Esophagus squamous epithelium (tissue), 5 donors: ENCODE measurements at regions not wholly inside any gene's neighbourhood (a gene's known extent, or its start where the extent isn't known, plus 50 kb on each side); places are given as distances from the start of the nearest gene placed in this dataset.

ENCODE experiments used
- DNase-seq: peaks from one replicate; lab custom pipeline; 2025; lab: John Stamatoyannopoulos, UW
- H3K27ac ChIP-seq, 4 donors: fragments of 200-600 bp; sonication (generic); one replicate each; pipeline ENCODE4 v1.5.1; 2016 to 2019; ENCODE audit warnings: mild to moderate bottlenecking in 1 of 4
- H3K27me3 ChIP-seq, 4 donors: fragments of 200-600 bp; sonication (generic); 1 replicate in 3 of 4; 2 replicates in 1 of 4; pipeline versions ENCODE4 v1.5.1 to v1.6.0; 2017 to 2021; ENCODE audit warnings: antibody characterized with exemption in 1 of 4
- H3K36me3 ChIP-seq, 3 donors: fragments of 200-600 bp; sonication (generic); one replicate each; pipeline ENCODE4 v1.5.1; 2016 to 2019
- H3K4me1 ChIP-seq, 3 donors: fragments of 200-600 bp; sonication (generic); one replicate each; pipeline ENCODE4 v1.5.1; 2017 to 2019
- H3K4me3 ChIP-seq, 4 donors: fragments of 200-600 bp; sonication (generic); 1 replicate in 3 of 4; 2 replicates in 1 of 4; pipeline ENCODE4 v1.5.1; 2016 to 2019; ENCODE audit warnings: mild to moderate bottlenecking in 2 of 4, moderate library complexity in 1 of 4
- H3K9me3 ChIP-seq, 3 donors: fragments of 200-600 bp; sonication (generic); one replicate each; pipeline ENCODE4 v1.5.1; 2016 to 2019
- POLR2A ChIP-seq, 4 donors: fragments of 450-650 bp; IDR thresholded peaks; one replicate each; pipeline ENCODE4 v1.6.1; 2017; ENCODE audit warnings: antibody characterized with exemption in 4 of 4, mild to moderate bottlenecking in 4 of 4, moderate library complexity in 3 of 4
- WGBS, 2 donors: methylation state at CpG; one replicate each; pipeline ENCODE4 v1.1.5; 2018; 5-methylcytosine and 5-hydroxymethylcytosine counted together
- intact Hi-C: fragments of 100-400 bp; cut with DNase I; formaldehyde crosslinking; loops from one replicate; pipeline ENCODE4 v1.15.0; 2022
- TF ChIP-seq, protein P1 (sequence below), 6 experiments: fragments of 450-650 bp in 4 of 6; fragments of 200-600 bp in 2 of 6; sonication (generic) in 2 of 6; IDR thresholded peaks; one replicate each; pipeline ENCODE4 v1.5.1; 2016 to 2019; ENCODE audit warnings: antibody characterized with exemption in 6 of 6, mild to moderate bottlenecking in 4 of 6, moderate library complexity in 4 of 6
- donor health status: DM: yes; HTN: yes; CAD: no.

GRCh38 chr9:110083866-110084265 is 124.1 kb downstream of the C9orf152 start:
- intact Hi-C loops, result no loop called here
- no peaks in the 10 kb centered on the region for H3K36me3 ChIP-seq
- no peak for TF ChIP-seq POLR2A (IDR thresholded peaks at IDR 0.05)
- TF ChIP-seq, protein P1, sequence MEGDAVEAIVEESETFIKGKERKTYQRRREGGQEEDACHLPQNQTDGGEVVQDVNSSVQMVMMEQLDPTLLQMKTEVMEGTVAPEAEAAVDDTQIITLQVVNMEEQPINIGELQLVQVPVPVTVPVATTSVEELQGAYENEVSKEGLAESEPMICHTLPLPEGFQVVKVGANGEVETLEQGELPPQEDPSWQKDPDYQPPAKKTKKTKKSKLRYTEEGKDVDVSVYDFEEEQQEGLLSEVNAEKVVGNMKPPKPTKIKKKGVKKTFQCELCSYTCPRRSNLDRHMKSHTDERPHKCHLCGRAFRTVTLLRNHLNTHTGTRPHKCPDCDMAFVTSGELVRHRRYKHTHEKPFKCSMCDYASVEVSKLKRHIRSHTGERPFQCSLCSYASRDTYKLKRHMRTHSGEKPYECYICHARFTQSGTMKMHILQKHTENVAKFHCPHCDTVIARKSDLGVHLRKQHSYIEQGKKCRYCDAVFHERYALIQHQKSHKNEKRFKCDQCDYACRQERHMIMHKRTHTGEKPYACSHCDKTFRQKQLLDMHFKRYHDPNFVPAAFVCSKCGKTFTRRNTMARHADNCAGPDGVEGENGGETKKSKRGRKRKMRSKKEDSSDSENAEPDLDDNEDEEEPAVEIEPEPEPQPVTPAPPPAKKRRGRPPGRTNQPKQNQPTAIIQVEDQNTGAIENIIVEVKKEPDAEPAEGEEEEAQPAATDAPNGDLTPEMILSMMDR (IDR thresholded peaks at IDR 0.05), result no peak
- no peak overlapping the region for H3K27ac ChIP-seq
- H3K27me3 ChIP-seq, result no peaks in the 10 kb centered on the region
- WGBS, 2 donors, result 78 to 82% methylated on average over 3 of the region's 3 CpGs
- H3K4me1 ChIP-seq, result peaks cover 0 to 17% (median 11%) of the 10 kb centered on the region in 3 donors
- no peak for DNase-seq
- no peaks in the 10 kb centered on the region for H3K9me3 ChIP-seq
- no peak overlapping the region for H3K4me3 ChIP-seq

DNA sequence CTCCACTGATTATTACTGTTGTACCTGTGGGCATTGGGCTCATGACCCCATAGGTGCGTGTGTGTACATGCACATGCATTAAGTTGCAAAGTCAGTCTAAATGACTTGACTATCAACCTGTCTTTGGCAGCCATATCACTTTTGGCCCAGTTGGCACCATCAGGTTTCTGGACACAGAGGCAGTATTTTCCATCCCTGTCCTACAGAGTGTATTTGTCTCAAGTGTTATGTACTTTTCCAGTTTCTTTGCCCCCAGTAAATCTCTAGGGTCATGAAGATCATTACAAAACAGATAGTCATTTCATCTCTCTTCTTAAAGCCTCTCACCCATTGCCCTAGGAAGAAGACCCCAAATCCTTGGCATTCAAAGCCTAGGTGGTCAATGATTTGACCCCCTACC is 121.4 kb downstream of the C9orf152 start:
- 100% methylated on average over 1 of the region's 1 CpG for WGBS, 2 donors

DNA sequence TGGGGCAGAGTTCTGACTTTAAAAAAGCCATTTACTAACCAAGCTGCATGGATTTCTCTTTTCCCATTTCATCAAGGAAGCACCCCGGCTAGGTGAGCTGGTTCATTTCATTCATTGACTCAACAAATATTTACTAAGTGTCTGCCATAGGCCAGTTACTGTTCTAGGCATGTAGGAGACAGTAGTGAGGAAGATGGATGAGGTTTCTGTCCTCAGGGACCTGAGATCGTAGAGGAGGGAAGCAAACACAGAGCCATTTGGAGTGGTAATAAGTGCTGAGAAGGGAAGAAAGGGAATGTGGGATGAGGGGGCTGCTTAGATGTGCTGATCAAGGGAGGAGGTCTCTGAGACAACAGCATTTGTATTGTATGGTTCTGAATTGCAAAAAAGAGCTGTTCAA is 120.4 kb downstream of the C9orf152 start:
- H3K36me3 ChIP-seq, result no peaks in the 10 kb centered on the region
- no peaks in the 10 kb centered on the region for H3K9me3 ChIP-seq
- DNase-seq, result no peak
- H3K27me3 ChIP-seq, result no peaks in the 10 kb centered on the region
- intact Hi-C loops, result no loop called here
- no peak overlapping the region for H3K4me3 ChIP-seq
- 44 to 58% methylated on average over 2 of the region's 2 CpGs for WGBS, 2 donors
- TF ChIP-seq POLR2A (IDR thresholded peaks at IDR 0.05), result no peak
- TF ChIP-seq, protein P1 (IDR thresholded peaks at IDR 0.05), result no peak
- H3K4me1 ChIP-seq, result peaks cover 0 to 5% (median 0%) of the 10 kb centered on the region in 3 donors
- H3K27ac ChIP-seq, result no peak overlapping the region

More for the DNA sequence above, 121.4 kb downstream of the C9orf152 start:
- H3K27ac ChIP-seq, result no peak overlapping the region
- TF ChIP-seq POLR2A (IDR thresholded peaks at IDR 0.05), result no peak
- TF ChIP-seq, protein P1 (IDR thresholded peaks at IDR 0.05), result no peak
- intact Hi-C loops, result no loop called here
- no peaks in the 10 kb centered on the region for H3K9me3 ChIP-seq
- H3K4me1 ChIP-seq, result peaks cover 0 to 12% (median 7%) of the 10 kb centered on the region in 3 donors
- H3K36me3 ChIP-seq, result no peaks in the 10 kb centered on the region
- no peak for DNase-seq
- no peak overlapping the region for H3K4me3 ChIP-seq
- no peaks in the 10 kb centered on the region for H3K27me3 ChIP-seq

DNA sequence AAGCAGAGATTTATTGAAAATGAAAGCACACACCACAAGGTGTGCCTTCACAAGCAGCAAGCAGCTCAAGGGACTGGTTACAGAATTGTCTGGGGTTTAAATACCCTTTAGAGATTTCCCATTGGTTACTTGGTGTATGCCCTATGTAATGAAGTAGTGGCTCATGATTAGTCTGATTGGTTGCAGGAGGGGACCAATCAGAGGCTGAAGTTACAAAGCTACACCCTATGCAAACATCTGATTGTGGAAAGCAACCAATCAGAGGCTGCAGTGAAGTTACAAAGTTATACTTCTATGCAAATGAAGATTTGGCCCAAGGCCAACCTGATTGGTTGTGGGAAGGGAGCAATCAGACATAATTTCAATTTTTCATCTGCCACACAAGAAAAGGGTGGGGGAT is 119.9 kb downstream of the C9orf152 start:
- H3K27me3 ChIP-seq, result no peaks in the 10 kb centered on the region
- intact Hi-C loops, result no loop called here
- H3K36me3 ChIP-seq, result no peaks in the 10 kb centered on the region
- DNase-seq, result no peak
- H3K4me1 ChIP-seq, result peaks cover 0 to 5% (median 0%) of the 10 kb centered on the region in 3 donors
- TF ChIP-seq POLR2A (IDR thresholded peaks at IDR 0.05), result no peak
- TF ChIP-seq, protein P1 (IDR thresholded peaks at IDR 0.05), result no peak
- H3K27ac ChIP-seq, result no peak overlapping the region
- no peak overlapping the region for H3K4me3 ChIP-seq
- no peaks in the 10 kb centered on the region for H3K9me3 ChIP-seq

DNA sequence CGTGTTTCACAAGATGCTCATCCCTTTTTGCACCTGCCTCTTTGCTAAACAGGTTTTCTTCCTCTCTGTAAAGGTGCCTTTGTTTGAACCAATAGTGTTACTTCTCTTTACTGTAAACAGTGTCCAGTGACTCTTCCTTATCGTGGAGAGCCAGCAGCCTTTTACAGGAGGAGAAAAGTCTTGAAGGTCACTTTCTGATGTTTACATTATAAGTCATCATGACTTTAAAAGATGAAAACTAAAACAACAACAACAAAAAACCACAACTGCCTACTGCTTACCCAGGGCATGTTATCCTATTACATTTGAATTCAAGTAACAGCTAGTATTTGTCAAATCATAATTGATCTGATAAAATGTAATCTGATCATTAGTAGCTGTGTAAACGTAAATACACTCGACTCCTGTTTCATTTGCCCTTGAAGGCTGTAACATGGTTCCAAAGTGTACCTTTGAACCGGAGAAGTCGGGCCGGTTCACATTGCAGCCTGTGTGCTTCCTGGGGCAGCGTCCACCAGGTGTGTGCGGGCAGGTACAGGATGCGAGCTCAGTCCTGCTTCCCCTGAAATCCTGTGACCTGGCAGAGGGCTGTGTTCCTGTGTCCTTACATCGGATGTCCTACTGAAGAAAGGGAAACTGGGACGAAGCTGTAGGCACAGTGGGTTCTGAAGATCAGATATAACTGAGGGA is 118.1 kb downstream of the C9orf152 start:
- Histone ChIP-seq H3K4me3 (no peak overlapping the region), H3K36me3 (no peaks in the 10 kb centered on the region), H3K9me3 (no peaks in the 10 kb centered on the region), H3K27me3 (no peaks in the 10 kb centered on the region), H3K27ac (no peak overlapping the region), H3K4me1 (peaks cover 0 to 5% (median 0%) of the 10 kb centered on the region in 3 donors)
- no peak for TF ChIP-seq POLR2A (IDR thresholded peaks at IDR 0.05)
- TF ChIP-seq, protein P1 (IDR thresholded peaks at IDR 0.05), result no peak
- intact Hi-C loops, result no loop called here
- DNase-seq, result no peak
- 44 to 72% methylated on average over 8 to 10 of the region's 12 CpGs for WGBS, 2 donors
